ENCODE measurements at regions not wholly inside any gene's neighbourhood (a gene's known extent, or its start where the extent isn't known, plus 50 kb on each side); places are given as distances from the start of the nearest gene placed in this dataset.

GRCh38 chr2:37784071-37784758, 112.8 kb upstream of the CDC42EP3 start:
- FAIRE-seq (no peak), DNase-seq (no peak)
- TF ChIP-seq, protein P1, sequence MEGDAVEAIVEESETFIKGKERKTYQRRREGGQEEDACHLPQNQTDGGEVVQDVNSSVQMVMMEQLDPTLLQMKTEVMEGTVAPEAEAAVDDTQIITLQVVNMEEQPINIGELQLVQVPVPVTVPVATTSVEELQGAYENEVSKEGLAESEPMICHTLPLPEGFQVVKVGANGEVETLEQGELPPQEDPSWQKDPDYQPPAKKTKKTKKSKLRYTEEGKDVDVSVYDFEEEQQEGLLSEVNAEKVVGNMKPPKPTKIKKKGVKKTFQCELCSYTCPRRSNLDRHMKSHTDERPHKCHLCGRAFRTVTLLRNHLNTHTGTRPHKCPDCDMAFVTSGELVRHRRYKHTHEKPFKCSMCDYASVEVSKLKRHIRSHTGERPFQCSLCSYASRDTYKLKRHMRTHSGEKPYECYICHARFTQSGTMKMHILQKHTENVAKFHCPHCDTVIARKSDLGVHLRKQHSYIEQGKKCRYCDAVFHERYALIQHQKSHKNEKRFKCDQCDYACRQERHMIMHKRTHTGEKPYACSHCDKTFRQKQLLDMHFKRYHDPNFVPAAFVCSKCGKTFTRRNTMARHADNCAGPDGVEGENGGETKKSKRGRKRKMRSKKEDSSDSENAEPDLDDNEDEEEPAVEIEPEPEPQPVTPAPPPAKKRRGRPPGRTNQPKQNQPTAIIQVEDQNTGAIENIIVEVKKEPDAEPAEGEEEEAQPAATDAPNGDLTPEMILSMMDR (IDR thresholded peaks at IDR 0.05; ENCODE audit: borderline replicate concordance, extremely low read depth, insufficient read depth) = no peak
- Histone ChIP-seq H3K4me1 (ENCODE audit: control insufficient read depth in 2 of 3, insufficient read depth in 2 of 3, low read depth in 1 of 3, low read length in 3 of 3) (no peaks in the 10 kb centered on the region), H3K27me3 (ENCODE audit: control insufficient read depth, insufficient read depth, low read length) (no peaks in the 10 kb centered on the region), H3K36me3 (ENCODE audit: control insufficient read depth in 2 of 3, insufficient read depth in 3 of 3, low read length in 3 of 3) (no peaks in the 10 kb centered on the region), H3K9me3 (ENCODE audit: control insufficient read depth in 2 of 3, insufficient read depth in 1 of 3, low read length in 3 of 3) (peaks cover 0 to 15% (median 0%) of the 10 kb centered on the region in 3 donors), H3K4me3 (ENCODE audit: low read length in 3 of 3) (no peak overlapping the region), H3K27ac (ENCODE audit: low read depth in 2 of 2, low read length in 2 of 2) (no peak overlapping the region), H3K9ac (ENCODE audit: low read length in 3 of 3) (no peak overlapping the region)
- intact Hi-C loops (cut with DNase I) = no loop called here

- H3K27ac ChIP-seq (ENCODE audit: low read depth in 2 of 2, low read length in 2 of 2) = no peak overlapping the region
- intact Hi-C loops (cut with DNase I) = no loop called here
- H3K9ac ChIP-seq (ENCODE audit: low read length in 3 of 3) = no peak overlapping the region
- H3K36me3 ChIP-seq (ENCODE audit: control insufficient read depth in 2 of 3, insufficient read depth in 3 of 3, low read length in 3 of 3) = no peaks in the 10 kb centered on the region
- FAIRE-seq (no peak), DNase-seq (no peak)
- H3K27me3 ChIP-seq (ENCODE audit: control insufficient read depth, insufficient read depth, low read length) = no peaks in the 10 kb centered on the region
- TF ChIP-seq, protein P1 (IDR thresholded peaks at IDR 0.05; ENCODE audit: borderline replicate concordance, extremely low read depth, insufficient read depth) = no peak
- H3K4me1 ChIP-seq (ENCODE audit: control insufficient read depth in 2 of 3, insufficient read depth in 2 of 3, low read depth in 1 of 3, low read length in 3 of 3) = no peaks in the 10 kb centered on the region
- peaks cover 0 to 15% (median 0%) of the 10 kb centered on the region in 3 donors for H3K9me3 ChIP-seq (ENCODE audit: control insufficient read depth in 2 of 3, insufficient read depth in 1 of 3, low read length in 3 of 3)
- H3K4me3 ChIP-seq (ENCODE audit: low read length in 3 of 3) = no peak overlapping the region
These were observed 113.3 kb upstream of the CDC42EP3 start for GRCh38 chr2:37784759-37785149.

- Histone ChIP-seq H3K9me3 (ENCODE audit: control insufficient read depth in 2 of 3, insufficient read depth in 1 of 3, low read length in 3 of 3) (peaks cover 0 to 15% (median 0%) of the 10 kb centered on the region in 3 donors), H3K27ac (ENCODE audit: low read depth in 2 of 2, low read length in 2 of 2) (no peak overlapping the region), H3K27me3 (ENCODE audit: control insufficient read depth, insufficient read depth, low read length) (no peaks in the 10 kb centered on the region), H3K4me3 (ENCODE audit: low read length in 3 of 3) (no peak overlapping the region), H3K36me3 (ENCODE audit: control insufficient read depth in 2 of 3, insufficient read depth in 3 of 3, low read length in 3 of 3) (no peaks in the 10 kb centered on the region), H3K9ac (ENCODE audit: low read length in 3 of 3) (no peak overlapping the region), H3K4me1 (ENCODE audit: control insufficient read depth in 2 of 3, insufficient read depth in 2 of 3, low read depth in 1 of 3, low read length in 3 of 3) (no peaks in the 10 kb centered on the region)
- intact Hi-C loops (cut with DNase I) = no loop called here
- no peak for FAIRE-seq
- no peak for DNase-seq
- TF ChIP-seq, protein P1 (IDR thresholded peaks at IDR 0.05; ENCODE audit: borderline replicate concordance, extremely low read depth, insufficient read depth) = no peak
These were observed 114.8 kb upstream of the CDC42EP3 start for GRCh38 chr2:37786191-37786698.

Measured in kidney (tissue), 13 donors.